Karpas-422 (cell line): ENCODE measurements at regions not wholly inside any gene's neighbourhood (a gene's known extent, or its start where the extent isn't known, plus 50 kb on each side); places are given as distances from the start of the nearest gene placed in this dataset.
"Not testable (repeated sequence)": the region's sequence is repeated elsewhere in the genome, so short reads cannot be mapped to it uniquely, and the experiment has no call there.

Source experiments
- DNase-seq: peaks from one replicate; pipeline ENCODE4 v3.0.0-alpha.2; 2015
- H2AFZ ChIP-seq: fragments of 200-600 bp; sonication (generic); 2 replicates; pipeline ENCODE4 v1.6.1; 2014; ENCODE audit warnings: antibody characterized with exemption, low read length, mixed read lengths
- H3K27ac ChIP-seq: fragments of 200-600 bp; sonication (generic); 2 replicates; pipeline ENCODE4 v1.5.1; 2014; ENCODE audit warnings: mild to moderate bottlenecking, low read length, moderate library complexity
- H3K27me3 ChIP-seq: fragments of 200-600 bp; sonication (generic); 2 replicates; pipeline ENCODE4 v1.6.1; 2014; ENCODE audit warnings: low read length, mixed read lengths
- H3K36me3 ChIP-seq: fragments of 200-600 bp; sonication (generic); 2 replicates; pipeline ENCODE4 v1.6.1; 2014; ENCODE audit warnings: low read length, mixed read lengths; ENCODE audit not compliant: insufficient read depth
- H3K4me1 ChIP-seq: fragments of 200-600 bp; sonication (generic); 2 replicates; pipeline ENCODE4 v1.6.1; 2014; ENCODE audit warnings: mild to moderate bottlenecking, low read length, mixed read lengths
- H3K4me2 ChIP-seq: fragments of 200-600 bp; sonication (generic); 2 replicates; pipeline ENCODE4 v1.6.1; 2014; ENCODE audit warnings: low read length, low read depth, mild to moderate bottlenecking; ENCODE audit not compliant: poor library complexity, severe bottlenecking
- H3K4me3 ChIP-seq: fragments of 200-600 bp; sonication (generic); 2 replicates; pipeline ENCODE4 v1.5.1; 2014; ENCODE audit warnings: mild to moderate bottlenecking, antibody characterized with exemption, low read length, mixed read lengths
- H3K79me2 ChIP-seq: fragments of 200-600 bp; sonication (generic); 2 replicates; pipeline ENCODE4 v1.6.1; 2014; ENCODE audit warnings: mild to moderate bottlenecking, low read length, mixed read lengths
- H3K9ac ChIP-seq: fragments of 200-600 bp; sonication (generic); 2 replicates; pipeline ENCODE4 v1.6.0; 2014; ENCODE audit warnings: low read length
- H3K9me2 ChIP-seq: fragments of 200-600 bp; sonication (generic), shearing (Covaris generic); replicated peaks from 2 replicates; pipeline ENCODE4 v1.6.0; 2014; ENCODE audit warnings: mild to moderate bottlenecking, low read length, moderate library complexity; ENCODE audit not compliant: insufficient read depth
- H3K9me3 ChIP-seq: fragments of 300-700, 200-600 bp; sonication (generic); 2 replicates; pipeline ENCODE4 v1.6.1; 2014; ENCODE audit warnings: low read length, mixed read lengths
- H4K20me1 ChIP-seq: fragments of 200-600 bp; sonication (generic); 2 replicates; pipeline ENCODE4 v1.6.1; 2014; ENCODE audit warnings: mild to moderate bottlenecking, antibody characterized with exemption, low read length, low read depth; ENCODE audit not compliant: insufficient read depth

- H4K20me1 ChIP-seq, H3K9me3 ChIP-seq, H3K4me3 ChIP-seq, H2AFZ ChIP-seq, H3K36me3 ChIP-seq, H3K4me1 ChIP-seq, H3K27ac ChIP-seq, H3K27me3 ChIP-seq, H3K9ac ChIP-seq, H3K9me2 ChIP-seq, H3K4me2 ChIP-seq, DNase-seq, H3K79me2 ChIP-seq: not testable (repeated sequence)
Observed at GRCh38 chr3:110367289-110367688, 704.3 kb upstream of the NECTIN3 start.

GRCh38 chr3:110375751-110376518 lies 695.7 kb upstream of the NECTIN3 start:
- Histone ChIP-seq H3K9me2 (no peaks in the 10 kb centered on the region), H3K4me3 (no peak overlapping the region), H4K20me1 (no peaks in the 10 kb centered on the region), H3K27me3 (no peaks in the 10 kb centered on the region), H3K4me1 (no peaks in the 10 kb centered on the region), H3K27ac (no peak overlapping the region), H3K4me2 (no peak overlapping the region), H3K9ac (no peak overlapping the region), H3K79me2 (no peaks in the 10 kb centered on the region), H2AFZ (no peak overlapping the region), H3K9me3 (peaks cover 25% of the 10 kb centered on the region), H3K36me3 (no peaks in the 10 kb centered on the region)
- DNase-seq: no peak

- Histone ChIP-seq H3K27me3 (no peaks in the 10 kb centered on the region), H2AFZ (no peak overlapping the region), H3K9ac (no peak overlapping the region), H4K20me1 (no peaks in the 10 kb centered on the region), H3K9me2 (no peaks in the 10 kb centered on the region), H3K4me1 (no peaks in the 10 kb centered on the region), H3K27ac (no peak overlapping the region), H3K4me3 (no peak overlapping the region), H3K36me3 (no peaks in the 10 kb centered on the region), H3K9me3 (peaks cover 28% of the 10 kb centered on the region), H3K79me2 (no peaks in the 10 kb centered on the region), H3K4me2 (no peak overlapping the region)
- no peak for DNase-seq
Observed at GRCh38 chr3:110378481-110378880, 693.1 kb upstream of the NECTIN3 start.

GRCh38 chr3:110381992-110382391 lies 689.6 kb upstream of the NECTIN3 start:
- Histone ChIP-seq H3K9me2 (no peaks in the 10 kb centered on the region), H3K9me3 (peaks cover 15% of the 10 kb centered on the region; the same call in 1 of the 2 replicates), H3K4me2 (no peak overlapping the region), H2AFZ (no peak overlapping the region), H3K79me2 (no peaks in the 10 kb centered on the region), H3K36me3 (no peaks in the 10 kb centered on the region), H3K27ac (no peak overlapping the region), H3K9ac (no peak overlapping the region), H3K4me1 (no peaks in the 10 kb centered on the region), H3K4me3 (no peak overlapping the region), H3K27me3 (no peaks in the 10 kb centered on the region), H4K20me1 (no peaks in the 10 kb centered on the region)
- no peak for DNase-seq

- Histone ChIP-seq H3K4me1 (no peaks in the 10 kb centered on the region), H3K27me3 (no peaks in the 10 kb centered on the region), H3K9me3 (peaks cover 18% of the 10 kb centered on the region; the same call in 1 of the 2 replicates), H3K27ac (no peak overlapping the region), H4K20me1 (no peaks in the 10 kb centered on the region), H3K36me3 (no peaks in the 10 kb centered on the region), H2AFZ (no peak overlapping the region), H3K4me3 (no peak overlapping the region), H3K9ac (no peak overlapping the region), H3K79me2 (no peaks in the 10 kb centered on the region), H3K4me2 (no peak overlapping the region), H3K9me2 (no peaks in the 10 kb centered on the region)
- no peak for DNase-seq
Observed at GRCh38 chr3:110383356-110383755, 688.3 kb upstream of the NECTIN3 start.

GRCh38 chr3:110384601-110385000 lies 687.0 kb upstream of the NECTIN3 start:
- no peak for DNase-seq
- Histone ChIP-seq H2AFZ (no peak overlapping the region), H3K36me3 (no peaks in the 10 kb centered on the region), H3K9me2 (no peaks in the 10 kb centered on the region), H3K4me3 (no peak overlapping the region), H3K27ac (no peak overlapping the region), H3K4me1 (no peaks in the 10 kb centered on the region), H3K9ac (no peak overlapping the region), H3K79me2 (no peaks in the 10 kb centered on the region), H3K4me2 (no peak overlapping the region), H4K20me1 (no peaks in the 10 kb centered on the region), H3K27me3 (no peaks in the 10 kb centered on the region), H3K9me3 (peaks cover 18% of the 10 kb centered on the region; the same call in 1 of the 2 replicates)

GRCh38 chr3:110389005-110389404 lies 682.6 kb upstream of the NECTIN3 start:
- no peaks in the 10 kb centered on the region for H3K36me3 ChIP-seq
- H3K4me3 ChIP-seq: no peak overlapping the region
- H2AFZ ChIP-seq: no peak overlapping the region
- H3K4me1 ChIP-seq: no peaks in the 10 kb centered on the region
- H3K9me2 ChIP-seq: no peaks in the 10 kb centered on the region
- H3K79me2 ChIP-seq: no peaks in the 10 kb centered on the region
- H3K9ac ChIP-seq: no peak overlapping the region
- peaks cover 16% of the 10 kb centered on the region for H3K9me3 ChIP-seq
- H4K20me1 ChIP-seq: no peaks in the 10 kb centered on the region
- no peaks in the 10 kb centered on the region for H3K27me3 ChIP-seq
- no peak overlapping the region for H3K4me2 ChIP-seq
- no peak overlapping the region for H3K27ac ChIP-seq
- DNase-seq: no peak

GRCh38 chr3:110390372-110390771 lies 681.2 kb upstream of the NECTIN3 start:
- Histone ChIP-seq H3K9me3 (peaks cover 16% of the 10 kb centered on the region), H3K4me1 (no peaks in the 10 kb centered on the region), H3K79me2 (no peaks in the 10 kb centered on the region), H3K4me2 (no peak overlapping the region), H3K9ac (no peak overlapping the region), H3K27me3 (no peaks in the 10 kb centered on the region), H2AFZ (no peak overlapping the region), H3K4me3 (no peak overlapping the region), H3K36me3 (no peaks in the 10 kb centered on the region), H4K20me1 (no peaks in the 10 kb centered on the region), H3K9me2 (no peaks in the 10 kb centered on the region), H3K27ac (no peak overlapping the region)
- DNase-seq: no peak
